ENCODE measurements at regions not wholly inside any gene's neighbourhood (a gene's known extent, or its start where the extent isn't known, plus 50 kb on each side); places are given as distances from the start of the nearest gene placed in this dataset.
"Not testable (repeated sequence)": the region's sequence is repeated elsewhere in the genome, so short reads cannot be mapped to it uniquely, and the experiment has no call there.

GRCh38 chr6:10180138-10181074 is 234.5 kb downstream of the TFAP2A start:
- no peak for DNase-seq (ENCODE audit: low read depth in 2 of 2)

- DNase-seq (ENCODE audit: low read depth in 2 of 2): no peak
These were observed 237.2 kb downstream of the TFAP2A start for GRCh38 chr6:10177704-10178103.

- no peak for DNase-seq (ENCODE audit: low read depth in 2 of 2)
These were observed 239.5 kb downstream of the TFAP2A start for GRCh38 chr6:10175362-10175761.

- DNase-seq (ENCODE audit: low read depth in 2 of 2): no peak
These were observed 240.1 kb downstream of the TFAP2A start for GRCh38 chr6:10174761-10175160.

- DNase-seq (ENCODE audit: low read depth in 2 of 2): no peak
These were observed 240.8 kb downstream of the TFAP2A start for GRCh38 chr6:10174056-10174455.

GRCh38 chr6:10171706-10172105 is 243.2 kb downstream of the TFAP2A start:
- not testable (repeated sequence) for DNase-seq (ENCODE audit: low read depth in 2 of 2)

GRCh38 chr6:10170816-10171215 is 244.1 kb downstream of the TFAP2A start:
- DNase-seq (ENCODE audit: low read depth in 2 of 2): no peak

- no peak for DNase-seq (ENCODE audit: low read depth in 2 of 2)
These were observed 248.8 kb downstream of the TFAP2A start for GRCh38 chr6:10166031-10166430.

- no peak for DNase-seq (ENCODE audit: low read depth in 2 of 2)
These were observed 251.5 kb downstream of the TFAP2A start for GRCh38 chr6:10163203-10163962.

- no peak for DNase-seq (ENCODE audit: low read depth in 2 of 2)
These were observed 258.0 kb downstream of the TFAP2A start for GRCh38 chr6:10156875-10157274.

- no peak for DNase-seq (ENCODE audit: low read depth in 2 of 2)
These were observed 260.6 kb downstream of the TFAP2A start for GRCh38 chr6:10154251-10154650.

GRCh38 chr6:10151144-10151915 is 263.5 kb downstream of the TFAP2A start:
- DNase-seq (ENCODE audit: low read depth in 2 of 2): no peak

GRCh38 chr6:10149603-10150002 is 265.3 kb downstream of the TFAP2A start:
- DNase-seq (ENCODE audit: low read depth in 2 of 2): no peak

- no peak for DNase-seq (ENCODE audit: low read depth in 2 of 2)
These were observed 268.0 kb downstream of the TFAP2A start for GRCh38 chr6:10146715-10147451.

- DNase-seq (ENCODE audit: low read depth in 2 of 2): no peak
These were observed 270.1 kb downstream of the TFAP2A start for GRCh38 chr6:10144772-10145171.

GRCh38 chr6:10141746-10142443 is 273.0 kb downstream of the TFAP2A start:
- DNase-seq (ENCODE audit: low read depth in 2 of 2): no peak

GRCh38 chr6:10140824-10141223 is 274.1 kb downstream of the TFAP2A start:
- no peak for DNase-seq (ENCODE audit: low read depth in 2 of 2)

- DNase-seq (ENCODE audit: low read depth in 2 of 2): no peak
These were observed 274.7 kb downstream of the TFAP2A start for GRCh38 chr6:10140136-10140535.

GRCh38 chr6:10138917-10139316 is 276.0 kb downstream of the TFAP2A start:
- DNase-seq (ENCODE audit: low read depth in 2 of 2): no peak

- no peak for DNase-seq (ENCODE audit: low read depth in 2 of 2)
These were observed 278.2 kb downstream of the TFAP2A start for GRCh38 chr6:10136636-10137035.

GRCh38 chr6:10134185-10134584 is 280.7 kb downstream of the TFAP2A start:
- not testable (repeated sequence) for DNase-seq (ENCODE audit: low read depth in 2 of 2)
